Kidney tubule cell (primary cell): ENCODE measurements at regions not wholly inside any gene's neighbourhood (a gene's known extent, or its start where the extent isn't known, plus 50 kb on each side); places are given as distances from the start of the nearest gene placed in this dataset.
"Not testable (repeated sequence)": the region's sequence is repeated elsewhere in the genome, so short reads cannot be mapped to it uniquely, and the experiment has no call there.

ENCODE experiments used
- DNase-seq: peaks from one replicate; pipeline ENCODE4 v3.0.0-alpha.2; 2018; ENCODE audit warnings: low spot score

- DNase-seq = no peak
Observed at GRCh38 chr1:190832511-190832910, 354.8 kb upstream of the BRINP3 start.

GRCh38 chr1:190835658-190836057 lies 358.0 kb upstream of the BRINP3 start:
- no peak for DNase-seq

- DNase-seq = not testable (repeated sequence)
Observed at GRCh38 chr1:190837200-190837599, 359.5 kb upstream of the BRINP3 start.

GRCh38 chr1:190837888-190838287 lies 360.2 kb upstream of the BRINP3 start:
- no peak for DNase-seq

GRCh38 chr1:190847166-190847565 lies 369.5 kb upstream of the BRINP3 start:
- DNase-seq = no peak

- no peak for DNase-seq
Observed at GRCh38 chr1:190849346-190849745, 371.7 kb upstream of the BRINP3 start.

GRCh38 chr1:190852611-190853010 lies 374.9 kb upstream of the BRINP3 start:
- DNase-seq = peak; percentile 56

GRCh38 chr1:190858140-190858539 lies 380.5 kb upstream of the BRINP3 start:
- DNase-seq = no peak

GRCh38 chr1:190864013-190864641 lies 386.5 kb upstream of the BRINP3 start:
- no peak for DNase-seq

GRCh38 chr1:190880352-190880751 lies 402.7 kb upstream of the BRINP3 start:
- no peak for DNase-seq

GRCh38 chr1:190881064-190881463 lies 403.4 kb upstream of the BRINP3 start:
- no peak for DNase-seq

- DNase-seq = no peak
Observed at GRCh38 chr1:190897233-190897632, 419.6 kb upstream of the BRINP3 start.

- peak; percentile 65 for DNase-seq
Observed at GRCh38 chr1:190904091-190904695, 426.5 kb upstream of the BRINP3 start.

GRCh38 chr1:190906206-190906725 lies 428.6 kb upstream of the BRINP3 start:
- no peak for DNase-seq

GRCh38 chr1:190908246-190908645 lies 430.6 kb upstream of the BRINP3 start:
- DNase-seq = no peak

- DNase-seq = no peak
Observed at GRCh38 chr1:190908691-190909090, 431.0 kb upstream of the BRINP3 start.

GRCh38 chr1:190935925-190936324 lies 458.3 kb upstream of the BRINP3 start:
- no peak for DNase-seq

- no peak for DNase-seq
Observed at GRCh38 chr1:190936337-190936736, 458.7 kb upstream of the BRINP3 start.

- no peak for DNase-seq
Observed at GRCh38 chr1:190940951-190941350, 463.3 kb upstream of the BRINP3 start.

GRCh38 chr1:190942475-190942874 lies 464.8 kb upstream of the BRINP3 start:
- no peak for DNase-seq

GRCh38 chr1:190943722-190944121 lies 466.1 kb upstream of the BRINP3 start:
- DNase-seq = not testable (repeated sequence)

GRCh38 chr1:190949939-190950338 lies 472.3 kb upstream of the BRINP3 start:
- no peak for DNase-seq

GRCh38 chr1:190957565-190957964 lies 479.9 kb upstream of the BRINP3 start:
- peak; percentile 2 for DNase-seq

- no peak for DNase-seq
Observed at GRCh38 chr1:190963321-190963720, 485.7 kb upstream of the BRINP3 start.
